SU-DHL-6 (cell line): ENCODE measurements at regions not wholly inside any gene's neighbourhood (a gene's known extent, or its start where the extent isn't known, plus 50 kb on each side); places are given as distances from the start of the nearest gene placed in this dataset.

Experiments
- H2AFZ ChIP-seq: fragments of 200-600 bp; sonication (generic); 2 replicates; pipeline ENCODE4 v1.6.1; 2014; ENCODE audit warnings: low read depth, mild to moderate bottlenecking, moderate library complexity, mixed read lengths, antibody characterized with exemption, low read length; ENCODE audit not compliant: severe bottlenecking
- H3F3A ChIP-seq: fragments of 200-600 bp; shearing (Covaris generic); 2 replicates; pipeline ENCODE4 v1.6.0; 2016; ENCODE audit warnings: antibody characterized with exemption, mild to moderate bottlenecking; ENCODE audit not compliant: insufficient read depth
- H3K27ac ChIP-seq: fragments of 200-600 bp; sonication (generic); 2 replicates; pipeline ENCODE4 v1.5.1; 2016; ENCODE audit warnings: low read depth, mild to moderate bottlenecking, low read length, moderate library complexity, mixed read lengths
- H3K27me3 ChIP-seq: fragments of 200-600 bp; sonication (generic), shearing (Covaris generic); 2 replicates; pipeline ENCODE4 v1.6.0; 2014; ENCODE audit warnings: mild to moderate bottlenecking, low read length
- H3K36me3 ChIP-seq: fragments of 200-600 bp; sonication (generic); 2 replicates; pipeline ENCODE4 v1.6.1; 2014; ENCODE audit warnings: mild to moderate bottlenecking, low read length, mixed read lengths
- H3K4me2 ChIP-seq: fragments of 300-600, 200-600 bp; shearing (Covaris generic), sonication (generic); 2 replicates; pipeline ENCODE4 v1.6.0; 2014; ENCODE audit warnings: low read length, low read depth, mild to moderate bottlenecking; ENCODE audit not compliant: poor library complexity, severe bottlenecking
- H3K4me3 ChIP-seq: fragments of 200-600 bp; sonication (generic); 2 replicates; pipeline ENCODE4 v1.5.1; 2014; ENCODE audit warnings: antibody characterized with exemption, low read length, mild to moderate bottlenecking, mixed read lengths; ENCODE audit not compliant: insufficient read depth, poor library complexity, severe bottlenecking
- H3K79me2 ChIP-seq: fragments of 200-600 bp; sonication (generic); 2 replicates; pipeline ENCODE4 v1.6.1; 2014; ENCODE audit warnings: mild to moderate bottlenecking, low read length, moderate library complexity; ENCODE audit not compliant: insufficient read depth
- H3K9ac ChIP-seq: fragments of 200-600 bp; sonication (generic); 2 replicates; pipeline ENCODE4 v1.7.0; 2014; ENCODE audit warnings: mild to moderate bottlenecking, low read length
- H3K9me2 ChIP-seq: fragments of 200-600 bp; sonication (generic); replicated peaks from 2 replicates; pipeline ENCODE4 v1.6.1; 2014; ENCODE audit warnings: low read length; ENCODE audit not compliant: insufficient read depth
- H3K9me3 ChIP-seq: fragments of 200-600 bp; sonication (generic); 2 replicates; pipeline ENCODE4 v1.6.1; 2014; ENCODE audit warnings: low read length, mixed read lengths; ENCODE audit not compliant: insufficient read depth
- H4K20me1 ChIP-seq: fragments of 200-600 bp; sonication (generic); 2 replicates; pipeline ENCODE4 v1.6.1; 2014; ENCODE audit warnings: low read depth, mild to moderate bottlenecking, antibody characterized with exemption, low read length, moderate library complexity, mixed read lengths
- EZH2phosphoT487 ChIP-seq: fragments of 200-600 bp; sonication (generic), shearing (Covaris generic); conservative IDR thresholded peaks from 2 replicates; pipeline ENCODE4 v1.6.1; 2018; ENCODE audit warnings: mild to moderate bottlenecking, antibody characterized with exemption, low read length, moderate library complexity, mixed read lengths
- TF ChIP-seq, protein P1 (sequence below): fragments of 200-600 bp; sonication (generic); IDR thresholded peaks from one replicate; pipeline ENCODE4 v1.5.1; 2017; ENCODE audit warnings: antibody characterized with exemption, mild to moderate bottlenecking, low read length, moderate library complexity; ENCODE audit not compliant: insufficient read depth, poor library complexity, severe bottlenecking

GRCh38 chr22:26823966-26824365, 166.6 kb downstream of the MIAT start:
- Histone ChIP-seq H3K9me3 (no peaks in the 10 kb centered on the region), H3F3A (no peaks in the 10 kb centered on the region), H4K20me1 (no peaks in the 10 kb centered on the region), H3K79me2 (no peaks in the 10 kb centered on the region), H3K36me3 (no peaks in the 10 kb centered on the region), H3K27me3 (no peaks in the 10 kb centered on the region), H3K27ac (no peak overlapping the region), H2AFZ (no peak overlapping the region), H3K4me2 (no peak overlapping the region), H3K9me2 (no peaks in the 10 kb centered on the region), H3K4me3 (no peak overlapping the region), H3K9ac (no peak overlapping the region)
- TF ChIP-seq EZH2phosphoT487: no peak
- TF ChIP-seq, protein P1, sequence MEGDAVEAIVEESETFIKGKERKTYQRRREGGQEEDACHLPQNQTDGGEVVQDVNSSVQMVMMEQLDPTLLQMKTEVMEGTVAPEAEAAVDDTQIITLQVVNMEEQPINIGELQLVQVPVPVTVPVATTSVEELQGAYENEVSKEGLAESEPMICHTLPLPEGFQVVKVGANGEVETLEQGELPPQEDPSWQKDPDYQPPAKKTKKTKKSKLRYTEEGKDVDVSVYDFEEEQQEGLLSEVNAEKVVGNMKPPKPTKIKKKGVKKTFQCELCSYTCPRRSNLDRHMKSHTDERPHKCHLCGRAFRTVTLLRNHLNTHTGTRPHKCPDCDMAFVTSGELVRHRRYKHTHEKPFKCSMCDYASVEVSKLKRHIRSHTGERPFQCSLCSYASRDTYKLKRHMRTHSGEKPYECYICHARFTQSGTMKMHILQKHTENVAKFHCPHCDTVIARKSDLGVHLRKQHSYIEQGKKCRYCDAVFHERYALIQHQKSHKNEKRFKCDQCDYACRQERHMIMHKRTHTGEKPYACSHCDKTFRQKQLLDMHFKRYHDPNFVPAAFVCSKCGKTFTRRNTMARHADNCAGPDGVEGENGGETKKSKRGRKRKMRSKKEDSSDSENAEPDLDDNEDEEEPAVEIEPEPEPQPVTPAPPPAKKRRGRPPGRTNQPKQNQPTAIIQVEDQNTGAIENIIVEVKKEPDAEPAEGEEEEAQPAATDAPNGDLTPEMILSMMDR: no peak

DNA sequence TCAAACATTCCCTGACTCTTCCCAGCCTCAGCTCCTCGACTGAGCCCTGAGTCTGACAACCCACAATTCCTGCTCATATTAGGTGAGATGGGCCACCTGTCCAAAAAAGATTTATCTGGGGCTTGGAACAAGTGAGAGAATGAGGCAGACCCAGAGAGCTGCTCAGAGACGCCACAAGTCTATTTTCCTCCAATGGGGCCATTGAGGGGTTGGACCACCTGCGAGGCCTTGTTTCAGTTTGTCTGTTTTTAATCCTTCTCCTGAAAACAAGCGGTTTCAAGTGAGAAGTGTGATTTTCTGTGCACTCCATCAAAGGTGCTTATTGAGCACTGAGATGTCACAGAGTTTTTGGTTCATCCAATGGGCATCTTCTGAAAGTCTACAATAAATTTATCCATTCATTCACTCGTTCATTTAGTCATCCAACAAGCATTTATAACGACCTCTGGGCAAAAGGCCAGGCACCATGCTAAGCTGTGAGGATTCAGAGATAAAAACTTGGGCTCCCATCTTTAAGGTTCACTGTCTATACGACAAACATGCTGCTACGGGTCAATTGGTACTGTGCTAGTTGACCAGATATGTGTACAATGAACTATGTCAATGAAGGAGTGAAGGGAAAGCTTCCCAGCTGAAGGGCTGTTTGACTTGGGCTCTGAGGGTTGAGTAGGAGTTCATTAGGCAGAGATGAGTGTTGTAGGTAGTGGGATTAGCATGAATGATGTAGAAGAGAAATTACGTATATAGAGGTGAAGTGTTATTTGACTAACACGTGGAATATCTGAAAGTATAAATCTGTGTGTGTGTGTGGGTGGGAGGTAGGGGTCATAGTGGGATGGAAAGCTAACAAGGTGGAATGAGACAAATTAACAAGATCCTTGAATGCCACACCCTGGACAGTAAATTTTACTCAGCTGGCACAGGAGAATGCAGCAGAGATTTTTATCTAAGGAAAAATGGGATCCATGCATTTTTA, 168.9 kb downstream of the MIAT start:
- Histone ChIP-seq H3K27ac (no peak overlapping the region), H4K20me1 (no peaks in the 10 kb centered on the region), H3K4me3 (no peak overlapping the region), H3K9ac (no peak overlapping the region), H3F3A (no peaks in the 10 kb centered on the region), H3K79me2 (no peaks in the 10 kb centered on the region), H3K9me3 (no peaks in the 10 kb centered on the region), H3K9me2 (no peaks in the 10 kb centered on the region), H3K36me3 (no peaks in the 10 kb centered on the region), H3K27me3 (no peaks in the 10 kb centered on the region), H3K4me2 (no peak overlapping the region), H2AFZ (no peak overlapping the region)
- TF ChIP-seq, protein P1: no peak
- TF ChIP-seq EZH2phosphoT487: no peak

DNA sequence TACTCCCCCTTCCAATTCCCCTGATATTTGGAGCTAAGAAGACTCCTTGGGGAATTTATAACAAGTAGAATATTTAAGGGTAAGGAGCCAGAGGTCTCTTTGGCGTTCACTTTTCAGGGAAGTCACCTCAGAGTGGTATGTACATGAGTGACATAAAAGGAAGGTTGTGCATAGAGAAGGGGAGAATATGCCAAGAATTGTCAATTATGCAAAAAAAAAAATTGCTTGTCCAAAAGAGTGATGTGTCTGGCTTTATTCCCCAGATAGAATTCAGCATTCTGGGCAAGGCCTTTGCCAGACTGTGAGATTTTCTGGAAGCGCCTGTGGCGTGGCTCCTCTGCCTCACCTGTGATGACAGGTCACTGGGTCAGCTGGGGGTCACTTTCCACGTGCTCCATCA, 170.2 kb downstream of the MIAT start:
- no peaks in the 10 kb centered on the region for H3K36me3 ChIP-seq
- H3K4me3 ChIP-seq: no peak overlapping the region
- H4K20me1 ChIP-seq: no peaks in the 10 kb centered on the region
- no peaks in the 10 kb centered on the region for H3F3A ChIP-seq
- no peak for TF ChIP-seq EZH2phosphoT487
- TF ChIP-seq, protein P1: no peak
- no peak overlapping the region for H3K27ac ChIP-seq
- no peaks in the 10 kb centered on the region for H3K79me2 ChIP-seq
- H3K9ac ChIP-seq: no peak overlapping the region
- H3K4me2 ChIP-seq: no peak overlapping the region
- no peaks in the 10 kb centered on the region for H3K27me3 ChIP-seq
- no peaks in the 10 kb centered on the region for H3K9me2 ChIP-seq
- H3K9me3 ChIP-seq: no peaks in the 10 kb centered on the region
- no peak overlapping the region for H2AFZ ChIP-seq
